IPS-18a (cell line): ENCODE measurements at regions not wholly inside any gene's neighbourhood (a gene's known extent, or its start where the extent isn't known, plus 50 kb on each side); places are given as distances from the start of the nearest gene placed in this dataset.

Source experiments
- H3K27ac ChIP-seq: one replicate; pipeline ENCODE4 v1.5.1; 2013; ENCODE audit warnings: low read length
- H3K27me3 ChIP-seq: one replicate; pipeline ENCODE4 v1.6.1; 2013; ENCODE audit warnings: mild to moderate bottlenecking, low read length; ENCODE audit not compliant: control insufficient read depth, insufficient read depth
- H3K36me3 ChIP-seq: one replicate; pipeline ENCODE4 v1.6.1; 2013; ENCODE audit warnings: low read depth, low read length; ENCODE audit not compliant: control insufficient read depth
- H3K4me1 ChIP-seq: one replicate; pipeline ENCODE4 v1.6.1; 2013; ENCODE audit warnings: low read depth, low read length; ENCODE audit not compliant: control insufficient read depth
- H3K4me3 ChIP-seq: one replicate; pipeline ENCODE4 v1.5.1; 2013; ENCODE audit warnings: low read length
- H3K9ac ChIP-seq: one replicate; pipeline ENCODE4 v1.6.1; 2013; ENCODE audit warnings: mild to moderate bottlenecking, low read length, moderate library complexity
- H3K9me3 ChIP-seq: one replicate; pipeline ENCODE4 v1.6.1; 2013; ENCODE audit warnings: low read depth, low read length; ENCODE audit not compliant: control insufficient read depth

- peaks cover 8% of the 10 kb centered on the region for H3K4me1 ChIP-seq
Observed at GRCh38 chr3:194928831-194929577, 243.3 kb downstream of the FAM43A start.

GRCh38 chr3:194929578-194929960 lies 243.9 kb downstream of the FAM43A start:
- Histone ChIP-seq H3K4me3 (no peak overlapping the region), H3K4me1 (peaks cover 8% of the 10 kb centered on the region), H3K9me3 (peaks cover 4% of the 10 kb centered on the region), H3K27me3 (no peaks in the 10 kb centered on the region), H3K27ac (no peak overlapping the region), H3K36me3 (no peaks in the 10 kb centered on the region), H3K9ac (no peak overlapping the region)

More at GRCh38 chr3:194928831-194929577, 243.3 kb downstream of the FAM43A start:
- Histone ChIP-seq H3K36me3 (no peaks in the 10 kb centered on the region), H3K9ac (no peak overlapping the region), H3K4me3 (no peak overlapping the region), H3K27me3 (no peaks in the 10 kb centered on the region), H3K27ac (no peak overlapping the region), H3K9me3 (peaks cover 4% of the 10 kb centered on the region)

- no peak overlapping the region for H3K4me3 ChIP-seq
- no peaks in the 10 kb centered on the region for H3K27me3 ChIP-seq
- no peak overlapping the region for H3K27ac ChIP-seq
- H3K9me3 ChIP-seq: peaks cover 4% of the 10 kb centered on the region
- H3K4me1 ChIP-seq: peaks cover 5% of the 10 kb centered on the region
- H3K9ac ChIP-seq: no peak overlapping the region
- H3K36me3 ChIP-seq: no peaks in the 10 kb centered on the region
Observed at GRCh38 chr3:194930377-194931204, 244.9 kb downstream of the FAM43A start.

- H3K27me3 ChIP-seq: no peaks in the 10 kb centered on the region
- H3K9ac ChIP-seq: no peak overlapping the region
- H3K4me3 ChIP-seq: no peak overlapping the region
- no peak overlapping the region for H3K27ac ChIP-seq
- H3K9me3 ChIP-seq: peaks cover 4% of the 10 kb centered on the region
- H3K36me3 ChIP-seq: no peaks in the 10 kb centered on the region
- no peaks in the 10 kb centered on the region for H3K4me1 ChIP-seq
Observed at GRCh38 chr3:194931347-194931746, 245.7 kb downstream of the FAM43A start.

GRCh38 chr3:194931865-194932264 lies 246.2 kb downstream of the FAM43A start:
- peaks cover 4% of the 10 kb centered on the region for H3K9me3 ChIP-seq
- H3K4me3 ChIP-seq: no peak overlapping the region
- no peak overlapping the region for H3K9ac ChIP-seq
- no peaks in the 10 kb centered on the region for H3K4me1 ChIP-seq
- H3K27ac ChIP-seq: no peak overlapping the region
- H3K36me3 ChIP-seq: no peaks in the 10 kb centered on the region
- no peaks in the 10 kb centered on the region for H3K27me3 ChIP-seq

GRCh38 chr3:194933465-194933864 lies 247.8 kb downstream of the FAM43A start:
- H3K36me3 ChIP-seq: no peaks in the 10 kb centered on the region
- no peaks in the 10 kb centered on the region for H3K4me1 ChIP-seq
- no peak overlapping the region for H3K4me3 ChIP-seq
- H3K27ac ChIP-seq: no peak overlapping the region
- H3K9ac ChIP-seq: no peak overlapping the region
- peaks cover 4% of the 10 kb centered on the region for H3K9me3 ChIP-seq
- no peaks in the 10 kb centered on the region for H3K27me3 ChIP-seq

GRCh38 chr3:194935061-194935460 lies 249.4 kb downstream of the FAM43A start:
- Histone ChIP-seq H3K36me3 (no peaks in the 10 kb centered on the region), H3K4me3 (no peak overlapping the region), H3K4me1 (no peaks in the 10 kb centered on the region), H3K9ac (no peak overlapping the region), H3K9me3 (no peaks in the 10 kb centered on the region), H3K27ac (no peak overlapping the region), H3K27me3 (no peaks in the 10 kb centered on the region)

- H3K4me3 ChIP-seq: no peak overlapping the region
- H3K4me1 ChIP-seq: no peaks in the 10 kb centered on the region
- no peaks in the 10 kb centered on the region for H3K9me3 ChIP-seq
- no peak overlapping the region for H3K27ac ChIP-seq
- H3K36me3 ChIP-seq: no peaks in the 10 kb centered on the region
- H3K27me3 ChIP-seq: no peaks in the 10 kb centered on the region
- no peak overlapping the region for H3K9ac ChIP-seq
Observed at GRCh38 chr3:194935632-194936470, 250.2 kb downstream of the FAM43A start.

- no peaks in the 10 kb centered on the region for H3K27me3 ChIP-seq
- no peak overlapping the region for H3K4me3 ChIP-seq
- H3K27ac ChIP-seq: no peak overlapping the region
- no peaks in the 10 kb centered on the region for H3K4me1 ChIP-seq
- no peak overlapping the region for H3K9ac ChIP-seq
- no peaks in the 10 kb centered on the region for H3K9me3 ChIP-seq
- H3K36me3 ChIP-seq: no peaks in the 10 kb centered on the region
Observed at GRCh38 chr3:194936659-194937058, 251.0 kb downstream of the FAM43A start.

- no peak overlapping the region for H3K4me3 ChIP-seq
- no peaks in the 10 kb centered on the region for H3K27me3 ChIP-seq
- H3K9me3 ChIP-seq: no peaks in the 10 kb centered on the region
- no peak overlapping the region for H3K27ac ChIP-seq
- no peaks in the 10 kb centered on the region for H3K36me3 ChIP-seq
- H3K9ac ChIP-seq: no peak overlapping the region
- H3K4me1 ChIP-seq: no peaks in the 10 kb centered on the region
Observed at GRCh38 chr3:194937144-194937543, 251.5 kb downstream of the FAM43A start.

GRCh38 chr3:194937882-194938321 lies 252.2 kb downstream of the FAM43A start:
- Histone ChIP-seq H3K9ac (no peak overlapping the region), H3K27me3 (no peaks in the 10 kb centered on the region), H3K36me3 (no peaks in the 10 kb centered on the region), H3K27ac (no peak overlapping the region), H3K4me1 (no peaks in the 10 kb centered on the region), H3K9me3 (no peaks in the 10 kb centered on the region), H3K4me3 (no peak overlapping the region)
